ENCODE measurements at regions not wholly inside any gene's neighbourhood (a gene's known extent, or its start where the extent isn't known, plus 50 kb on each side); places are given as distances from the start of the nearest gene placed in this dataset.

GRCh38 chr16:16871196-16871595 lies 492.3 kb downstream of the NPIPA7 start:
- no peaks in the 10 kb centered on the region for H3K79me2 ChIP-seq (ENCODE audit: insufficient read depth, low read length)
- TF ChIP-seq CTCF (IDR thresholded peaks at IDR 0.05; ENCODE audit: extremely low read depth, low read depth, low read length) = no peak
- H3K36me3 ChIP-seq (ENCODE audit: insufficient read depth, low read length) = no peaks in the 10 kb centered on the region
- H3K4me2 ChIP-seq (ENCODE audit: insufficient read depth, low read length) = no peak overlapping the region
- H3K9me3 ChIP-seq (ENCODE audit: low read depth, low read length) = no peaks in the 10 kb centered on the region
- H3K27ac ChIP-seq (ENCODE audit: low read depth, low read length) = no peak overlapping the region
- H2AFZ ChIP-seq (ENCODE audit: low read length) = no peak overlapping the region
- DNase-seq (ENCODE audit: insufficient read length, low spot score, missing footprints) = no peak
- H4K20me1 ChIP-seq (ENCODE audit: insufficient read depth, low read length) = no peaks in the 10 kb centered on the region
- H3K4me1 ChIP-seq (ENCODE audit: insufficient read depth, low read length) = no peaks in the 10 kb centered on the region
- no peaks in the 10 kb centered on the region for H3K27me3 ChIP-seq (ENCODE audit: insufficient read depth, low read length)
- no peak overlapping the region for H3K4me3 ChIP-seq (ENCODE audit: insufficient read depth, low read length)

DNA sequence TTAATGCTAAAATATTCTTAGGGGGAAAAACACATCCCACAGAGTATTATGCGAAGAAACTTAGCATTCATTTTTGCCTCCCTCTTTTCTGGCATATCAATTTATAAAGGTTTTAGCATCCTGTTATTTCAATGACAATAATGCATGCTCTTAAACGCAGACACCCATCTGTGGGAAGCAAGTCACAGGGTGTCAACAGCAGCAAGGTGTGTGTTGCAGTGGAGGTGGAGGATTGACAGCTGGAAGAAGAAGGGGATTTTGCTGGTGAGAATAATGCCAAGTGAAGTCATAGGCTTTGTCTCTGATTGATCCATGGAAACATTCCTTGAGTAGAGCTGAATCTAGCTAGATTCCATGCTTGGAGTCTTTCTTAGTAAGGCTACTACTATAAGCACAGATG lies 498.1 kb downstream of the NPIPA7 start:
- H4K20me1 ChIP-seq (ENCODE audit: insufficient read depth, low read length) = no peaks in the 10 kb centered on the region
- H3K79me2 ChIP-seq (ENCODE audit: insufficient read depth, low read length) = no peaks in the 10 kb centered on the region
- H3K4me1 ChIP-seq (ENCODE audit: insufficient read depth, low read length) = no peaks in the 10 kb centered on the region
- H3K27ac ChIP-seq (ENCODE audit: low read depth, low read length) = no peak overlapping the region
- no peak overlapping the region for H3K4me2 ChIP-seq (ENCODE audit: insufficient read depth, low read length)
- no peaks in the 10 kb centered on the region for H3K27me3 ChIP-seq (ENCODE audit: insufficient read depth, low read length)
- H3K4me3 ChIP-seq (ENCODE audit: insufficient read depth, low read length) = no peak overlapping the region
- DNase-seq (ENCODE audit: insufficient read length, low spot score, missing footprints) = no peak
- H3K9me3 ChIP-seq (ENCODE audit: low read depth, low read length) = no peaks in the 10 kb centered on the region
- H3K36me3 ChIP-seq (ENCODE audit: insufficient read depth, low read length) = no peaks in the 10 kb centered on the region
- TF ChIP-seq CTCF (IDR thresholded peaks at IDR 0.05; ENCODE audit: extremely low read depth, low read depth, low read length) = no peak
- H2AFZ ChIP-seq (ENCODE audit: low read length) = no peak overlapping the region

- Histone ChIP-seq H3K4me2 (ENCODE audit: insufficient read depth, low read length) (no peak overlapping the region), H3K36me3 (ENCODE audit: insufficient read depth, low read length) (no peaks in the 10 kb centered on the region)
- no peak for TF ChIP-seq CTCF (IDR thresholded peaks at IDR 0.05; ENCODE audit: extremely low read depth, low read depth, low read length)
Observed at GRCh38 chr16:16879567-16880251, 500.8 kb downstream of the NPIPA7 start.

DNA sequence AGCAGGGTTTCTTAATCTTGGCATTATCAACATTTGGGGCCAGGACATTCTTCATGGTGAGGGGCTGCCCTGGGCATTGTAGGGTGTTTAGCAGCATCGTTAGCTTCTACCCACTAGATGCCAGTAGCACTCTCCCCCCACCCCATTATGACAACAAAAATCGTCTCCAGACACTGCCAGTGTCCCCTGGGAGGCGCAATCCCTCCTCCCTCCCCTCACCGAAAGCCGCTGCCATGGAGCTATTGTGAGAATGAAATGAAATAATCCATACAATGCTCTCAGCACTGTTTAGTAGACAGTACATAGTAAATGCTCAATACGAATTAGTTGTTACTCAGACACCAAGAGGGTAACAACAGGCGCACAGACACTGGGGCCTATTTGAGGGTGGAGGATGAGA lies 502.9 kb downstream of the NPIPA7 start:
- no peaks in the 10 kb centered on the region for H3K36me3 ChIP-seq (ENCODE audit: insufficient read depth, low read length)
- no peaks in the 10 kb centered on the region for H3K4me1 ChIP-seq (ENCODE audit: insufficient read depth, low read length)
- H3K9me3 ChIP-seq (ENCODE audit: low read depth, low read length) = no peaks in the 10 kb centered on the region
- no peaks in the 10 kb centered on the region for H4K20me1 ChIP-seq (ENCODE audit: insufficient read depth, low read length)
- no peak overlapping the region for H3K27ac ChIP-seq (ENCODE audit: low read depth, low read length)
- no peak overlapping the region for H3K4me2 ChIP-seq (ENCODE audit: insufficient read depth, low read length)
- H3K27me3 ChIP-seq (ENCODE audit: insufficient read depth, low read length) = no peaks in the 10 kb centered on the region
- no peaks in the 10 kb centered on the region for H3K79me2 ChIP-seq (ENCODE audit: insufficient read depth, low read length)
- no peak overlapping the region for H3K4me3 ChIP-seq (ENCODE audit: insufficient read depth, low read length)
- H2AFZ ChIP-seq (ENCODE audit: low read length) = no peak overlapping the region
- DNase-seq (ENCODE audit: insufficient read length, low spot score, missing footprints) = no peak
- no peak for TF ChIP-seq CTCF (IDR thresholded peaks at IDR 0.05; ENCODE audit: extremely low read depth, low read depth, low read length)

More at GRCh38 chr16:16879567-16880251, 500.8 kb downstream of the NPIPA7 start:
- Histone ChIP-seq H3K4me1 (ENCODE audit: insufficient read depth, low read length) (no peaks in the 10 kb centered on the region), H3K9me3 (ENCODE audit: low read depth, low read length) (no peaks in the 10 kb centered on the region), H4K20me1 (ENCODE audit: insufficient read depth, low read length) (no peaks in the 10 kb centered on the region), H3K79me2 (ENCODE audit: insufficient read depth, low read length) (no peaks in the 10 kb centered on the region), H3K27me3 (ENCODE audit: insufficient read depth, low read length) (no peaks in the 10 kb centered on the region), H2AFZ (ENCODE audit: low read length) (no peak overlapping the region), H3K4me3 (ENCODE audit: insufficient read depth, low read length) (no peak overlapping the region), H3K27ac (ENCODE audit: low read depth, low read length) (no peak overlapping the region)
- no peak for DNase-seq (ENCODE audit: insufficient read length, low spot score, missing footprints)

Measured in osteoblast (primary cell).